AG10803 (cell line): ENCODE measurements at regions not wholly inside any gene's neighbourhood (a gene's known extent, or its start where the extent isn't known, plus 50 kb on each side); places are given as distances from the start of the nearest gene placed in this dataset.

Source experiments
- DNase-seq: peaks from one replicate; pipeline ENCODE4 v3.0.0; 2010; ENCODE audit warnings: low read depth
- H3K4me3 ChIP-seq: 2 replicates; pipeline ENCODE4 v1.5.1; 2011; ENCODE audit warnings: mild to moderate bottlenecking, low read length, control low read depth
- TF ChIP-seq, protein P1 (sequence below): conservative IDR thresholded peaks from 2 replicates; pipeline ENCODE4 v1.5.1; 2011; ENCODE audit warnings: mild to moderate bottlenecking, low read length, control low read depth, inconsistent platforms

DNA sequence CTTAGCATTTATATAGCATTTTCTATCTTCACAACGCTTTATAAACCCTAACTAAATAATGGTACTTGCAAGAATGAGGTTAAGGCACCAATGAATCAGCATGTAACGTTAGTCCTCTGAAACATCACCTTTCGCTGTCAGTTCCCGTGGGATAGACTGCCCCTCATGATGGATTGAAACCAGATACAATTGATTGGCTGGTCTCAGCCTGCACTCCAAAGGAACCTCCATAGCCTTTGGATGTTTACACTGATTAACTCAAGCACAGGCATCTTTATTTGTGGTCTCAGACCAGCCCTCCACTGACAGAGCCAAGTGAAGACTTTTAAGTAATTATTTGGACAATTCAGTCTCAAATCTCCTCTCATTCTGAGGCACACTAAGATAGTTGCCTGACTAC lies 1339.4 kb upstream of the WWC1 start:
- no peak for DNase-seq
- H3K4me3 ChIP-seq = no peak overlapping the region
- TF ChIP-seq, protein P1, sequence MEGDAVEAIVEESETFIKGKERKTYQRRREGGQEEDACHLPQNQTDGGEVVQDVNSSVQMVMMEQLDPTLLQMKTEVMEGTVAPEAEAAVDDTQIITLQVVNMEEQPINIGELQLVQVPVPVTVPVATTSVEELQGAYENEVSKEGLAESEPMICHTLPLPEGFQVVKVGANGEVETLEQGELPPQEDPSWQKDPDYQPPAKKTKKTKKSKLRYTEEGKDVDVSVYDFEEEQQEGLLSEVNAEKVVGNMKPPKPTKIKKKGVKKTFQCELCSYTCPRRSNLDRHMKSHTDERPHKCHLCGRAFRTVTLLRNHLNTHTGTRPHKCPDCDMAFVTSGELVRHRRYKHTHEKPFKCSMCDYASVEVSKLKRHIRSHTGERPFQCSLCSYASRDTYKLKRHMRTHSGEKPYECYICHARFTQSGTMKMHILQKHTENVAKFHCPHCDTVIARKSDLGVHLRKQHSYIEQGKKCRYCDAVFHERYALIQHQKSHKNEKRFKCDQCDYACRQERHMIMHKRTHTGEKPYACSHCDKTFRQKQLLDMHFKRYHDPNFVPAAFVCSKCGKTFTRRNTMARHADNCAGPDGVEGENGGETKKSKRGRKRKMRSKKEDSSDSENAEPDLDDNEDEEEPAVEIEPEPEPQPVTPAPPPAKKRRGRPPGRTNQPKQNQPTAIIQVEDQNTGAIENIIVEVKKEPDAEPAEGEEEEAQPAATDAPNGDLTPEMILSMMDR = no peak

DNA sequence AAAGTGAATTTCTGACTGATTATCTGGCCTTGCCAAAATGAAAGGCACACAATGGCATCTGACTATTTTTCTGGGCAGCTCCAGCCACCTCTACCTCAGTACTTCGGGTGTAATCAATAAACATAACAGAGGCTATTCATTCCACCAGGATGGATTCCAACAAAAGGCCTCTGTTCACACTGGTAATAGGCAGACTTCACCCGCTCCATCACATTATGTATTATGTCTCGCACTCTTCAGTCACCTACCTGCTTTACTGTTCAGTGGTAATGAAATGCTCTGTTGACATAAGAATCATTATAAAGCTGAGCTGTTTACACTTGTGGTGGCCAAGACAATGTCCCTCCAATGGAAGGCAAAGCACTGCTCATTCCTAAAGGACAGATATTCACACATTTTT lies 1333.7 kb upstream of the WWC1 start:
- no peak for DNase-seq
- H3K4me3 ChIP-seq = no peak overlapping the region
- TF ChIP-seq, protein P1 = no peak

DNA sequence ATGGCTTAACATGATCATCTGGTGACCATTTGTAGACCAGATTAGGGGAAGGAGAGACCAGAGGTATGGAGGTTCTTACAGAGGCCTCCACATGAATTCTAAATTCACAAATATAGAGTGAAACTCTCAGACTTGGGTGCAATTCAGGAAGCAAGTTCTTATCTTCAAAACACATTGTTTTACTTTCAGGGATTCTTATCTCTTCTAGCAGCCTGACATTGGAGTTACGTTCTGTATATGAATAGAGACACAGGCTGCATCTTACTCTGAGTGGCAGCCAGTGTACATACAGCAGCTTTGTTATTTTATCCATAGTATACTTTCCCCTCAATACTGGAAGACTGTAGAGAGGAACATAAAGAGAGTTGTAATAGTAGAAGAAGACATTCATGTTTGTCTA lies 1331.7 kb upstream of the WWC1 start:
- TF ChIP-seq, protein P1 = no peak

DNA sequence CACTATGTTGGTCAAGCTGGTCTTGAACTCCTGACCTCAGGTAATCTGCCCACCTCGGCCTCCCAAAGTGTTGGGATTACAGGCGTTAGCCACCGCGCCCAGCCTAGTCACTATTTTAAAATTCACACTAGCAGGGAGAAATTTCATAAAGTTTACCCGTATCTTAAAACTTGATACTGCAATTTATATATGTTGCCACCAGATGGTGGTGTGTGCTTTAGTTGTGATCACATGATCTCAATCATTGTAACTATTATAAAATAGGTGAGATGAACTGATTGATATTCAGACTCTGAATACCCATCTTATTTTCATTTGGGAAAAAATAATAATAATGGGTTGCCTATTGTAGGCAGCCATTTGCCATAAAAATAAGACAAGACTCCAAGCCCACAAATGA lies 1330.4 kb upstream of the WWC1 start:
- TF ChIP-seq, protein P1 = peak; percentile 17; the same call in 1 of the 2 replicates
- H3K4me3 ChIP-seq = no peak overlapping the region
- no peak for DNase-seq

More for the DNA sequence above, 1331.7 kb upstream of the WWC1 start:
- H3K4me3 ChIP-seq = no peak overlapping the region
- no peak for DNase-seq

DNA sequence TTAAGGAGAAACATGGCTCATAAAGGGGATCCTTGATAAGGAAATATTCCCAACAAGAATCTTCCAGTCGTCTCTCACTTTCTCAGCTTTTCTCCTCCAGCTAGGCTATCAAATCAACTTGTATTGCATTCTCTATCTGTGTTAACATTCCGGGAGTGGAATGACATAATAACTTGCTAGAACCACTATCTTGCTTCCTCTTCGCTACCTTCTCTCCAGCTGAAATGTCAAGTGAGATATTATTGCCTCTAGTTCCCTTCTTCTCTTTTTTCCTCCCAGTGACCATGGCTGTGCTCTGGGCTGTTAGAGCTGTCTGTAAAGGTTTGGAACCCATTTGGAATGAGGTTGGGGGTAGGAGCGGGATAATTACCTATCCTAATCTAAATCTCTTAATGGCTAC lies 1329.5 kb upstream of the WWC1 start:
- no peak for DNase-seq
- no peak overlapping the region for H3K4me3 ChIP-seq
- TF ChIP-seq, protein P1 = no peak

DNA sequence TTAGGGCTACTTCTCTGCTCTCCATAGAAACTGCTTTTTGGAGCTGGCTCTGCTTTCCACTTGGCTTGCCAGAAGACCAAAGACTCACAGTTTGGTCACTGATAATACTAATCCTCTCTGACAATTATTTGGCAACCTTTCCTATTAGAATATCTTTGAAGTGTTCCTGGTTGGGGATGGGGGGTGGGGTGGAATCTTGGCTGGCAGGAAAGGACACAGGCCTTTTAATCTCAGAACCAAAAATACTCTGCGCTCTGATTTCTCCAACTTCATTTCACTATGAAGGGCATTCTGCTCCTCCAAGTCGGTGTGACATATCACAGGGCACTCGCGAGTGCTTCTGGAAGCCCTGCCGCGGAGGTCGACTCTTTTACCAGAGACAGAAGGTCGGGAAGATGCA lies 1329.0 kb upstream of the WWC1 start:
- DNase-seq = no peak
- no peak overlapping the region for H3K4me3 ChIP-seq
- TF ChIP-seq, protein P1 = no peak

DNA sequence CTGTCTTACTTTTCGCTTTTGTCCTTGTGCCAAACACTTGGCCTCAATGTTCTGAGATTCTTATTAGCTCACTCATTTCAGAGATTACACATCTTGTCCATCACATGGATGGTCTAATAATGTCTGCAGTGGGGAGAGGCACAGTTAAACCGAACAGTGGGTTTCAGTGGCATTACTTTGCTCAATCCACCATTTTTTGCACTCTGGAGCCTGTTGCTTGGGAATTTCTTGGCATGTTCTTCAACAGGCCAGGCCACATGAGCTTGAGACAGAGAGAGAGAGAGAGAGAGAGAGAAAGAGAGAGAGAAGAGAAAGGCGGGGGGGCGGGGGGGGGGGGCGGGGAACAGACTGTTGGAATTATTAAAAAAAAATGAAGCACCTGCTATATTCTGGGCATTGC lies 1327.8 kb upstream of the WWC1 start:
- no peak overlapping the region for H3K4me3 ChIP-seq
- TF ChIP-seq, protein P1 = no peak
- no peak for DNase-seq
